H1 (cell line): ENCODE measurements at regions not wholly inside any gene's neighbourhood (a gene's known extent, or its start where the extent isn't known, plus 50 kb on each side); places are given as distances from the start of the nearest gene placed in this dataset.

Experiments used
- FOSL1 ChIP-seq: IDR thresholded peaks from 2 replicates; pipeline ENCODE4 v1.6.1; 2011; ENCODE audit warnings: mild to moderate bottlenecking, low read depth, low read length, moderate library complexity; ENCODE audit not compliant: insufficient read depth
- KDM4A ChIP-seq: IDR thresholded peaks from one replicate; pipeline ENCODE4 v1.7.1; 2012; ENCODE audit warnings: low read depth, mild to moderate bottlenecking, moderate library complexity, low read length, inconsistent platforms; ENCODE audit not compliant: severe bottlenecking
- RFX5 ChIP-seq: IDR thresholded peaks from 2 replicates; pipeline ENCODE4 v1.6.1; 2011; ENCODE audit warnings: low read depth, low read length, improper control_type of control experiment, borderline replicate concordance
- TAF7 ChIP-seq: optimal IDR thresholded peaks from 2 replicates; pipeline ENCODE3; 2011; ENCODE audit warnings: low read depth, mild to moderate bottlenecking, inconsistent platforms, low read length, moderate library complexity, borderline replicate concordance

DNA sequence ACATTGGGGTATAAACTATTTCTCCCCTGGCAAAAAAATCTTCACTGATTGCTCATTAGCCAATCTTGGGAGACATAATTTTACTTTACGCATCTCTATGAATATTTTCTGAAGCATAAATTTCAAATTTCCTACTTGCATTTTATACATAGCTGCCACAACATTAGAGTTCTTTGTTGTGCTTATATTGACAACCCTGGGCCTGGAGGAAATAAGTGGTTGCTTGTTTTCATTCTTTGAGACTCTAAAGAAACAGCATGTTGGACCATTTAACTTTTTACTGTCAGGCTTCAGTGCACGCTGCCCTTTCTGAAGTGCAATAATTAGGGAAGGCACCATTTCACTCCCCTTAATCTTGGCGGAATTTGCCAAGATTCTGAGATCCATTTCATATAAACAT lies 142.6 kb downstream of the MRPS30 start (continued):
- TF ChIP-seq TAF7 (no peak), FOSL1 (no peak), RFX5 (no peak), KDM4A (no peak)
